Retinal pigment epithelial cell (primary cell): ENCODE measurements at regions not wholly inside any gene's neighbourhood (a gene's known extent, or its start where the extent isn't known, plus 50 kb on each side); places are given as distances from the start of the nearest gene placed in this dataset.

Experiments
- DNase-seq: peaks from one replicate; pipeline ENCODE4 v3.0.0-alpha.2; 2010; ENCODE audit warnings: low read depth
- H3K4me3 ChIP-seq: 2 replicates; pipeline ENCODE4 v1.5.1; 2011; ENCODE audit warnings: mild to moderate bottlenecking, low read length, control low read depth, moderate library complexity
- CTCF ChIP-seq: conservative IDR thresholded peaks from 2 replicates; pipeline ENCODE4 v1.5.1; 2011; ENCODE audit warnings: low read depth, low read length, control low read depth, inconsistent platforms

GRCh38 chr10:4503076-4503475 lies 322.9 kb upstream of the AKR1E2 start:
- DNase-seq: no peak
- no peak overlapping the region for H3K4me3 ChIP-seq
- no peak for TF ChIP-seq CTCF

- no peak for TF ChIP-seq CTCF
- no peak for DNase-seq
- no peak overlapping the region for H3K4me3 ChIP-seq
These were observed 324.7 kb upstream of the AKR1E2 start for GRCh38 chr10:4501306-4501705.

- peak; percentile 92 for DNase-seq
These were observed 327.2 kb upstream of the AKR1E2 start for GRCh38 chr10:4498711-4499251.

GRCh38 chr10:4494551-4494950 lies 331.5 kb upstream of the AKR1E2 start:
- H3K4me3 ChIP-seq: no peak overlapping the region
- no peak for TF ChIP-seq CTCF
- no peak for DNase-seq

More at GRCh38 chr10:4498711-4499251, 327.2 kb upstream of the AKR1E2 start:
- no peak for TF ChIP-seq CTCF
- H3K4me3 ChIP-seq: no peak overlapping the region

GRCh38 chr10:4492202-4492601 lies 333.8 kb upstream of the AKR1E2 start:
- DNase-seq: no peak
- TF ChIP-seq CTCF: no peak
- H3K4me3 ChIP-seq: no peak overlapping the region

GRCh38 chr10:4488904-4489303 lies 337.1 kb upstream of the AKR1E2 start:
- no peak for TF ChIP-seq CTCF
- no peak overlapping the region for H3K4me3 ChIP-seq
- no peak for DNase-seq

GRCh38 chr10:4485636-4486035 lies 340.4 kb upstream of the AKR1E2 start:
- no peak for TF ChIP-seq CTCF
- H3K4me3 ChIP-seq: no peak overlapping the region
- no peak for DNase-seq
